Peyer's patch (tissue), 4 donors: ENCODE measurements at regions not wholly inside any gene's neighbourhood (a gene's known extent, or its start where the extent isn't known, plus 50 kb on each side); places are given as distances from the start of the nearest gene placed in this dataset.

Experiments used
- DNase-seq, 3 donors: peaks; one replicate each; pipeline ENCODE4 v3.0.0-alpha.2; 2017 to 2019
- H3K27ac ChIP-seq, 4 donors: fragments of 200-600 bp; sonication (generic); one replicate each; pipeline ENCODE4 v1.5.1; 2016 to 2019
- H3K27me3 ChIP-seq, 2 donors: fragments of 200-600 bp; sonication (generic); one replicate each; pipeline ENCODE4 v1.5.1; 2019
- H3K36me3 ChIP-seq, 3 donors: fragments of 200-600 bp; sonication (generic); one replicate each; pipeline ENCODE4 v1.5.1; 2016 to 2019
- H3K4me1 ChIP-seq, 4 donors: fragments of 200-600 bp; sonication (generic); one replicate each; pipeline ENCODE4 v1.5.1; 2016 to 2019
- H3K4me3 ChIP-seq, 4 donors: fragments of 200-600 bp; sonication (generic); 1 replicate in 3 of 4; 2 replicates in 1 of 4; pipeline ENCODE4 v1.5.1; 2016 to 2019; ENCODE audit warnings: mild to moderate bottlenecking in 1 of 4
- H3K9me3 ChIP-seq, 4 donors: fragments of 200-600 bp; sonication (generic); one replicate each; pipeline ENCODE4 v1.5.1; 2016 to 2019; ENCODE audit warnings: mild to moderate bottlenecking in 1 of 4
- CTCF ChIP-seq, 6 experiments: fragments of 450-650 bp in 4 of 6; fragments of 200-600 bp in 2 of 6; sonication (generic) in 1 of 6; IDR thresholded peaks; one replicate each; pipeline ENCODE4 v1.5.1; 2017 to 2019; ENCODE audit warnings: antibody characterized with exemption in 6 of 6, mild to moderate bottlenecking in 3 of 6, moderate library complexity in 1 of 6
- POLR2A ChIP-seq, 2 donors: fragments of 450-650 bp; IDR thresholded peaks; one replicate each; pipeline ENCODE4 v1.5.1; 2017; ENCODE audit warnings: antibody characterized with exemption in 2 of 2, mild to moderate bottlenecking in 2 of 2, moderate library complexity in 2 of 2

GRCh38 chr4:18291256-18291655 lies 269.7 kb upstream of the LCORL start:
- no peaks in the 10 kb centered on the region for H3K36me3 ChIP-seq
- H3K27ac ChIP-seq: no peak overlapping the region
- no peak for DNase-seq
- H3K4me3 ChIP-seq: no peak overlapping the region
- H3K9me3 ChIP-seq: no peaks in the 10 kb centered on the region
- H3K27me3 ChIP-seq: no peaks in the 10 kb centered on the region
- TF ChIP-seq POLR2A (IDR thresholded peaks at IDR 0.05): no peak
- no peak for TF ChIP-seq CTCF (IDR thresholded peaks at IDR 0.05)
- no peaks in the 10 kb centered on the region for H3K4me1 ChIP-seq

- Histone ChIP-seq H3K4me1 (no peaks in the 10 kb centered on the region), H3K36me3 (no peaks in the 10 kb centered on the region), H3K4me3 (no peak overlapping the region), H3K27me3 (no peaks in the 10 kb centered on the region), H3K9me3 (no peaks in the 10 kb centered on the region), H3K27ac (no peak overlapping the region)
- no peak for DNase-seq
- TF ChIP-seq CTCF (IDR thresholded peaks at IDR 0.05): no peak
- no peak for TF ChIP-seq POLR2A (IDR thresholded peaks at IDR 0.05)
Observed at GRCh38 chr4:18285357-18285756, 263.8 kb upstream of the LCORL start.

DNA sequence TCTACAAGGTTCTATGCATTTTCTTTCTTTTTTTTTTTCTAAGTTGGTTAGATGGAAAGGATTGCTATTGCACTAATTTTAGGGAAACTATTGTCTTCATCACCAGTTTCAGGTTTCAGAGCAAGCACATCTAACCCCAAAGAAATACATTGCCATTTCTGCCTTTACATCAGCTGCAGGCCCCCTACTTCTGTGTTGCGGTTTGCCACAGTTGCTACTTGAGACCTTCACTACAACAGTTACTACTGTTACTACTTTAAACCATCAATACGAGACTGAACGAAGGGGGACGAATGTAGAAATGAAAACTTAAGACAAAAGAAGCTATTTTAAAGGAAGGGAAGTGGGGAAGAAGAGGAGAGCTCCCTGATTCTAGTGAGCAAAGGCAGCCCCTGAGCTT lies 256.7 kb upstream of the LCORL start:
- Histone ChIP-seq H3K27me3 (no peaks in the 10 kb centered on the region), H3K27ac (no peak overlapping the region), H3K36me3 (no peaks in the 10 kb centered on the region), H3K4me3 (no peak overlapping the region), H3K9me3 (no peaks in the 10 kb centered on the region), H3K4me1 (no peaks in the 10 kb centered on the region)
- no peak for DNase-seq
- TF ChIP-seq CTCF (IDR thresholded peaks at IDR 0.05) (no peak), POLR2A (IDR thresholded peaks at IDR 0.05) (no peak)

DNA sequence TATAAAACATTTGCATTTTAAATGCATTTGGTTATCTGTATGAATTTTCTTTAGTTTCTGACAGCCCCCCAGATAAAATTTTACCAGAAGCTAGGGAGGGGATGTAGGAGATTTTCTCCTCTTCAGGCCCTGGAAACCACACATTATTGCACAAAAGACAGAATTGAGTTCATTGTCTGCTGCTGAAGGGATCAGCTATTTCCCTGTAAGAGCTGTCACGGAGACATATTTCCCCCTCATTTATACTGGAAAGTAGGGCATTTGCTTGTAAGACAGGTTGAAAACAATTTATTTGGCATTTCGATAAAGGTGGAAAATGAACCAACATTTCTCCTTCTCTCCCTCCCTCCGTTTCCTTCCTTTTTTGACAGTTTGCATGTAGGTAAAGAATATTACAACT lies 241.3 kb upstream of the LCORL start:
- TF ChIP-seq CTCF (IDR thresholded peaks at IDR 0.05): no peak
- TF ChIP-seq POLR2A (IDR thresholded peaks at IDR 0.05): no peak
- Histone ChIP-seq H3K4me1 (no peaks in the 10 kb centered on the region), H3K36me3 (no peaks in the 10 kb centered on the region), H3K4me3 (no peak overlapping the region), H3K27me3 (no peaks in the 10 kb centered on the region), H3K9me3 (no peaks in the 10 kb centered on the region), H3K27ac (no peak overlapping the region)
- no peak for DNase-seq

- H3K4me3 ChIP-seq: no peak overlapping the region
- no peaks in the 10 kb centered on the region for H3K27me3 ChIP-seq
- H3K9me3 ChIP-seq: peaks cover 0 to 3% (median 0%) of the 10 kb centered on the region in 4 donors
- no peaks in the 10 kb centered on the region for H3K4me1 ChIP-seq
- H3K36me3 ChIP-seq: no peaks in the 10 kb centered on the region
- DNase-seq: no peak
- H3K27ac ChIP-seq: no peak overlapping the region
- TF ChIP-seq CTCF (IDR thresholded peaks at IDR 0.05) (no peak), POLR2A (IDR thresholded peaks at IDR 0.05) (no peak)
Observed at GRCh38 chr4:18252052-18252451, 230.5 kb upstream of the LCORL start.

DNA sequence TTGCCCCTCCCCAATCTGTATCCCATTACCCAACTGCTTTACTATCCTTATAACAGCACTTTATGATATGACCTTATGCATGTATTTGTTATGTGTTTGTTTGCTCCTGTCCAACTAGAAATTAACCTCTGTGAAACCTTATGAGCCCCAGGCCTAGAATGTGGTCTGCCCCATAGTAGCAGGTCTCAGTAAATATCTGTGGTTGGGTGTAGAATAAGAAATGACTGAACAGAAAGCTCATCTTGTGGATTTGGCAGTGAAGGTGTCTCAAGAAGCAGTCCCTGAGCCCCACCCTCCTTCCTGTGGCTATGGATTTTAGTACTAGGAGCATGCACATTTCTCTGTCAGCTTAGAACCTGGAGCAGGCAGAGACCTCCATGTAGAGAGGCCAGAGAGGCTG lies 229.0 kb upstream of the LCORL start:
- Histone ChIP-seq H3K4me3 (no peak overlapping the region), H3K4me1 (no peaks in the 10 kb centered on the region), H3K27ac (no peak overlapping the region), H3K27me3 (no peaks in the 10 kb centered on the region), H3K36me3 (no peaks in the 10 kb centered on the region), H3K9me3 (no peaks in the 10 kb centered on the region)
- no peak for TF ChIP-seq POLR2A (IDR thresholded peaks at IDR 0.05)
- no peak for TF ChIP-seq CTCF (IDR thresholded peaks at IDR 0.05)
- DNase-seq: no peak
